NCI-H2029 treated with DMSO at 0.1 percent for 48 hours (cell line): ENCODE measurements at regions not wholly inside any gene's neighbourhood (a gene's known extent, or its start where the extent isn't known, plus 50 kb on each side); places are given as distances from the start of the nearest gene placed in this dataset.

ENCODE experiments used
- DNase-seq: peaks from one replicate; lab custom pipeline; 2025; lab: John Stamatoyannopoulos, UW

- no peak for DNase-seq
These were observed 103.2 kb downstream of the TBX5 start for GRCh38 chr12:114302606-114303315.

- DNase-seq, result no peak
These were observed 103.8 kb downstream of the TBX5 start for GRCh38 chr12:114302117-114302516.

GRCh38 chr12:114294303-114294685 is 111.7 kb downstream of the TBX5 start:
- no peak for DNase-seq

DNA sequence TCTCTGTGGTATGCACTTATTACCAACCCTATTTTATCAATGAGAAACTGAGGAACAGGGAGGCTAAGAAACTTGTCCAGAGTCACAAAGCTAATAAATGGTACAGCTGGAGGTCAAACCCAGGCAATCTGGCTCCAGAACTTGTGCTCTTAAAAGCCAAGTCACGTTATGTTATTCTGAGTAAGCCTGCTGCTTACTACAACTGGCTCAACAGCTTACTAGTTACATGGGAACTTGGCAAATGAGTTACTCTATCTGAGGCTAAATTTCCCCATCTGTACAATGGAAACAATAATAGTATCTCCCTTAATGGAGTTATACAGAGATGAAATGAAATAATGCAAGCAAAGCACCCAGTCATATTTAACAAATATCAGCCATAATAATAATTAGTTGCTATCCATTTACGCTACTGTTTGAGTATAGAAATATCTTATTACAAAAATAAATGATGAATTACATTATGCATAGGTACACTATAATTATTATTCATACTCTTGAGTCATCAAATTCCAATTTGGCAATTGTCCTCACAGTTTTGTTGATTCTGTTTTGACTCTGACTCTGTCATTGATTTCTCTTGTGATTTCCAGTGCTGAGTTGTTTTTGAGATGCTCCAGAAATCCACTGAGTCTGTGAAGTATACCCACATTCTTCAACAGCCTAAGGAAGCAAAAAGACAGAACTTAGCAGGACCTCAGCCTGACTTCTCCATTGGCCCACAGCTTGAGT is 112.2 kb downstream of the TBX5 start:
- DNase-seq, result no peak

DNA sequence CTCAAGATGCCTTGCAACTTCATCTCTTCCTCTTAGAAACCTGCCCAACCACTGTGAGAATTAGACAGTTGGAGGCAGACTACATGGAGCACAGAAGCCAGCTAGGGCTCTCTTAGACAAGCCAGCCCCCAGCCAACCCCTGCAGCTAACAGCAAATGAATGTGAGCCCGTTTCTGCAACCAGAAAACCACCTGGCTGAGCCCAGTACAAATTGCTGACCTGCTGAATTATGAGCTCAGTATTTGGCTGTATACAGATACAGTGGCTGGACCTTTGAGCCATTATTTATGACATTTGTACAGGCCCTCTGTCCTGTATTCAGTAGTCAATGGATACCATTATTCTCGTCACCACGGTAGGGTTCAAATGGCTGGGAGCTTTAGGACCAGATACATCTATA is 112.9 kb downstream of the TBX5 start:
- DNase-seq, result no peak

- no peak for DNase-seq
These were observed 114.4 kb downstream of the TBX5 start for GRCh38 chr12:114291389-114292060.

- no peak for DNase-seq
These were observed 118.0 kb downstream of the TBX5 start for GRCh38 chr12:114287821-114288525.

- DNase-seq, result no peak
These were observed 119.8 kb downstream of the TBX5 start for GRCh38 chr12:114286145-114286544.

DNA sequence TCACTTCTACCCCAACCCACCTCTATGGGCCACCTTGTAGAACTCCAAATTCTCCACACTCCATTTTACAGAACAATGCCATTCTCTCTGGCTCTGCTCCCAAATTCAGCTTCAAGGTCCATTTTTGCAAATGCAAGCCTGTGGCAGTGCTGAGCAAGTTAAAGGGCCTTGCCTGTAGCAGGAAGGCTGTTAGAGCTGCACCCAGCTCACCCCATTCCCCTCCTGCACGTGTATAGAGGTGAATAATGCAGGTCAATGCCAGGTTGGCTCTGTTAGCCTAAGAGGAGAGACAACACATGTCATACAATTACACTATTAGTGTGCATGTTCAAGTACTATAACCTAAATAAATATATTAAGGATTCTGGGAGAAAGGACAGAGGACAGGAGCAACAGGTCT is 120.4 kb downstream of the TBX5 start:
- no peak for DNase-seq

GRCh38 chr12:114284041-114284440 is 121.9 kb downstream of the TBX5 start:
- no peak for DNase-seq

- no peak for DNase-seq
These were observed 129.8 kb downstream of the TBX5 start for GRCh38 chr12:114275932-114276785.

DNA sequence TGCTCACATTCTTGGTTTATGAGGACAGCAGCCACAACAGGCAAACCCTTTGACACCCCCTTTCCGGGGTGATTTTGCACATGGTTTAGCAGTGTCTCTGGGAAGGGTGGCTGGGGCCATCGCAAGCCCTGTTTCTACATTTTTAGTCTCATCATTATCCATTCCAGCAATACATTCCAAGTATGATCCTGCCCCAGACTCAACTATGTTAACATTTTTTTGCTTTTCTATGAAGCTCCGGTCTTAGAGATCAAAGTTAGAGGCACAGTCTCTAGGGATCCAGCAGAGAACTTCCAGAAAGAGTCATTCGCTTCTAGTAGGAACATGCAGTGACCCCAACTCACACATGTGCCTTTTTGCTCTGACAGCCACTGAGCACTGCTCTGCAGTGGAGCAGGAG is 130.9 kb downstream of the TBX5 start:
- DNase-seq, result no peak

- peak; percentile 87 for DNase-seq
These were observed 131.8 kb downstream of the TBX5 start for GRCh38 chr12:114274131-114274530.

DNA sequence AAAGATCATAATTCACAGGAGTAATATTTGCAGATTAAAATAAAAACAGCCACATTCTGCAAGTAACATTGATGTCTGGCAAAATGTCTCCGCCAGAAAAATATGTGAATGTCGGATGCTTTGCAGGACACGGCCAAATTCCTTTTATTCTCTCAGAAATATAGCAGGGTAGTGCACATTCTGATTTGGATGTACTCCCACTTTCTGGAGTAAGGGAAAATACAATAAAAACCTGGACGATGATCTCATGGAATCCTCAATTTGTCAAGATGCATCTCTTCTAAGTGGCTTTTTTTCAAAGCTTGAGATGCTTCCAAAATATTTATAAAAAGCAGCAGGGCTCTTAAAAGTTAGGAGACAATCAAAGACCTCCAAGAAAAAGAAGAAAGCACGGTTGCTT is 133.3 kb downstream of the TBX5 start:
- DNase-seq, result no peak

DNA sequence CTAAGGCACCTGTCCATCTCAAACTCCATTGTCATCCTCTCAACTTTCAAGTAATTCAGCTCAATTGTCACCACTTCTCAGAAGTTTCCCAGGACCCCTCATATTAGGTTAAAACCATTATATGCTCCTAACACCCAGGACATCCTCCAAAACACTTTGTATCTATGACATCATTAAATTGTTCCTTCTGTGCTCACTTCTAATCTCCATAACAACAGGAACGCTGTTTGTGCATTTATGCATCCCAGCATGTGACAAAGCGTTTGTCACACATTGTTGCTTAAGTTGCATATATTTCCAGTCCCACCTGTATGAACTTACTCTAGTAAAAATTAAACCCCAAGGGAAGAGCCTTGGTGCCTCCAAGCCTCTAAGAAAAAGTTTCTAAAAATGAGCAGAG is 133.9 kb downstream of the TBX5 start:
- DNase-seq, result no peak

- DNase-seq, result no peak
These were observed 136.8 kb downstream of the TBX5 start for GRCh38 chr12:114269153-114269552.

DNA sequence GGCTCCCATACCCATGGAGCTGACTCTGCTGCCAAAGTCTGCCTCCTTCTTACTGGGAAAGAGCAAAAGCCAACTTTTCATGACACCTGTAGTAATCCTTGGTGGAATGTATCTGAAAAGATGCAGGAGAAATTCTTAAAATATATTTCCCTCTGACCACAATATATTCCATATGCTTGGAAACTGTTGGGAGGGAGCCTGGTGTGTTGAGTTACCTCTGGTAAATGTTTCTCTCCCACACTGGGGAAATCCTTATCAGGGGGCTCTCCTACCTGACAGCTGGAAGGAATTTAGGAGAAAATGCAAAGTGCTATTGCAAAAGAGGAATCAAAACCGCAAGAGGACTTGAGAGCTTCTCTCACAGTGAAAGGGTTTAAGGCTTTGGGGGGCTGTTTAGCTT is 139.4 kb downstream of the TBX5 start:
- no peak for DNase-seq

DNA sequence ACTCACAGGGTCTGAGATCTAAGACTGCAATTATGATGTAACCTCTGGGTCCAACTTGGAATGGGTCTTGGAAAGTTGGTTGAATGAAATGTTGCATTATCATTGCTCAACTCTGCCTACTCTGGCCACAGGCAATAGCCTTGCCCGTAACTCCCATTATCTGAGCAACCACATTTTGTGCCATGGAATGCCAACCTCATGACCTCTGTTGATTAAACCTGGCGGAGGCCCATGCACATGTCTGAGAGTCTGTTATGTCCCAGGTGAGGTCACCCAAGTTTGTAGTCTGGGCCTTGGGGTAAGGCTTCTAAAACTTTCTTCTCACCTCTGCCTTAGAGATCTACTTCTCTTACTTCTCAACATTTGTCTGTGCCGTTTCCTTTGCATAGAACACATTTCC is 140.9 kb downstream of the TBX5 start:
- no peak for DNase-seq

GRCh38 chr12:114263056-114263805 is 142.7 kb downstream of the TBX5 start:
- DNase-seq, result no peak

DNA sequence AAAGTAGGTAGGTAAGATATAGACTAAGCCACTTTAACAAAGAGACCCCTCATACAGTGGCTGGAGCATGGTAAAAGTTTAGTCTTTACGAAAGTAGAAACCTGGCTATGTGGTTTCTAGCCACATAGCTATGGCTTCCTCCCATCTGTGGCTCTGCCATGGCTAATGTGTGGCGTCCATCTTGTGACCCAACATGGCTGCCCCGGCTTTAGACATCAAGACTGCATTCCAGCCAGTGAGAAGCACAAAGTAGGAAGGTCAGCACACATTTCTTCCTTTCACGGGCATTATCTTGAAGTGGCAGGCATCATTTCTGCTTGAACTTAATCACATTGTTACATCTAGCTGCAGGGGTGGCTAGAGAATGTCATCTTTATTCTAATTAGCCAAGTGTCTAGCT is 148.3 kb downstream of the TBX5 start:
- no peak for DNase-seq

- DNase-seq, result no peak
These were observed 150.9 kb downstream of the TBX5 start for GRCh38 chr12:114254998-114255397.
